Gastroesophageal sphincter (tissue), 3 donors: ENCODE measurements at regions not wholly inside any gene's neighbourhood (a gene's known extent, or its start where the extent isn't known, plus 50 kb on each side); places are given as distances from the start of the nearest gene placed in this dataset.

Experiments used
- CTCF ChIP-seq, 4 experiments: fragments of 200-600 bp in 2 of 4; fragments of 450-650 bp in 2 of 4; sonication (generic) in 1 of 4; IDR thresholded peaks; one replicate each; pipeline ENCODE4 v1.5.1; 2017 to 2019; ENCODE audit warnings: antibody characterized with exemption in 4 of 4, mild to moderate bottlenecking in 2 of 4, moderate library complexity in 2 of 4
- EP300 ChIP-seq: sonication (generic); formaldehyde crosslinking; IDR thresholded peaks from one replicate; pipeline ENCODE4 v1.6.1; 2017; ENCODE audit warnings: antibody characterized with exemption, mild to moderate bottlenecking
- POLR2A ChIP-seq, 2 donors: fragments of 450-650 bp; IDR thresholded peaks; one replicate each; pipeline ENCODE4 v1.6.1; 2017; ENCODE audit warnings: antibody characterized with exemption in 2 of 2, mild to moderate bottlenecking in 2 of 2, moderate library complexity in 1 of 2
- POLR2AphosphoS5 ChIP-seq: sonication (generic); formaldehyde crosslinking; IDR thresholded peaks from one replicate; pipeline ENCODE4 v1.6.1; 2017; ENCODE audit warnings: antibody characterized with exemption

- TF ChIP-seq CTCF (IDR thresholded peaks at IDR 0.05), result no peak
- TF ChIP-seq EP300, result no peak
- no peak for TF ChIP-seq POLR2A (IDR thresholded peaks at IDR 0.05)
- no peak for TF ChIP-seq POLR2AphosphoS5
Measured at GRCh38 chr5:82925061-82925411, 152.2 kb downstream of the TMEM167A start.
